Activated B cell treated with CpG ODN at 0.5 μM for 24 hours (primary cell): ENCODE measurements at regions not wholly inside any gene's neighbourhood (a gene's known extent, or its start where the extent isn't known, plus 50 kb on each side); places are given as distances from the start of the nearest gene placed in this dataset.

Source experiments
- ATAC-seq: fragments of 200-7000 bp; cut with Tn5 transposase; one replicate; pipeline ENCODE4 v1.10.0; 2021; ENCODE audit warnings: low read depth, mild to moderate bottlenecking, moderate library complexity
- CTCF ChIA-PET: fragments of 350-600 bp; sonication (Branson Sonifier 250); formaldehyde crosslinking; loops from one replicate; lab custom pipeline; 2021; ENCODE audit warnings: antibody characterized with exemption; lab: Charles Lee
- POLR2A ChIA-PET: fragments of 350-600 bp; sonication (Branson Sonifier 250); formaldehyde crosslinking; loops from one replicate; lab custom pipeline; 2021; ENCODE audit warnings: antibody characterized with exemption; lab: Charles Lee
- DNase-seq: peaks from one replicate; pipeline ENCODE4 v3.0.0; 2022
- H3K27ac Mint-ChIP-seq: one replicate; pipeline ENCODE4 v1.8.0; 2020; ENCODE audit warnings: mixed read lengths
- H3K27me3 Mint-ChIP-seq: one replicate; pipeline ENCODE4 v1.8.0; 2021; ENCODE audit warnings: mixed read lengths
- H3K36me3 Mint-ChIP-seq: one replicate; pipeline ENCODE4 v1.8.0; 2021; ENCODE audit warnings: low read depth, mixed read lengths
- H3K4me1 Mint-ChIP-seq: one replicate; pipeline ENCODE4 v1.8.0; 2021; ENCODE audit warnings: mixed read lengths
- H3K4me3 Mint-ChIP-seq: one replicate; pipeline ENCODE4 v1.8.0; 2020; ENCODE audit warnings: mild to moderate bottlenecking, mixed read lengths
- H3K9me3 Mint-ChIP-seq: one replicate; pipeline ENCODE4 v1.8.0; 2020; ENCODE audit warnings: mixed read lengths
- intact Hi-C: fragments of 100-400 bp; cut with micrococcal nuclease; formaldehyde crosslinking; loops from one replicate; pipeline ENCODE4 v1.15.1; 2024
- TF ChIP-seq, protein P1 (sequence below): fragments of 200-600 bp; IDR thresholded peaks from one replicate; pipeline ENCODE4 v1.8.0; 2022; ENCODE audit warnings: antibody characterized with exemption, mild to moderate bottlenecking

DNA sequence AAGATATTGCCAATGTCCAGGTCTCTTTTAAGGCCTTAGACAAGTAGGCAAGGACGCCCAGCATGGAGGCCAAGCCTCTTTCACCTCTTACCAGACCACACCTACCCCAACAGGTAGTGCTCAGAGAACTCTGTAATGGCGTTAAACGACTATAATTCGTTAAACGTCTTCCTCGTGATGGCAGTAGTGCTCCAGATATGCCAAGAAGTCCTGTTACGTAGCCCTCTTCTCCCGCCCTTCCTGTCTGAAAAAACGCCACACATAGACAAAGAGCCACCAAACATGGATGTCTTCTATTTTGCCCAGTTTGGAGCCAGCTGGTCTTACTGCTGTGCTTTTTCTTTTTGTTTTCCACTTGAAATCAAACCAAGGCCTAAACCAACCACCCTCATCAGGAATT lies 190.7 kb downstream of the OR13H1 start:
- ATAC-seq: no peak

DNA sequence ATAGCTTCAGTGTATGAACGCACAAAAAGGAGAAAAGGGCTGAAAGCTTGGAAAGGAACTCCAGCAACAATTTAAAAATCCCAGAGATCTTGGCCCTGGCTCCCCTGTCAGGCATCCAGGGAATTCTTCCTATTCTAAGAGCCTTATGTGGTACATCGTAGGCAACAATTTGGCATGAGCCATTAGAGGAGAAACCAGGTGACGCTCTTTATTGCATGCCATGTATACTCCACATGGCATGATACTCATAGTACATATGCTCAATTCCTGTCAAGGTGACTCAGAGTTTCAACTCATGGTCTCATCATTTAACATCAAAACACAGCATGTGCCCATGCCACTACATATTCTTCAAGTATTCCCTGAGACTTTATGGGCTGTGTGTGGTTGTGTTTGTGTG lies 191.3 kb downstream of the OR13H1 start:
- DNase-seq (no peak), ATAC-seq (no peak)
- H3K36me3 Mint-ChIP-seq: no peaks in the 10 kb centered on the region
- no peaks in the 10 kb centered on the region for H3K9me3 Mint-ChIP-seq
- no peak overlapping the region for H3K27ac Mint-ChIP-seq
- ChIA-PET POLR2A (no interaction called here), CTCF (no interaction called here)
- intact Hi-C loops: no loop called here
- H3K4me1 Mint-ChIP-seq: no peaks in the 10 kb centered on the region
- no peaks in the 10 kb centered on the region for H3K27me3 Mint-ChIP-seq
- TF ChIP-seq, protein P1, sequence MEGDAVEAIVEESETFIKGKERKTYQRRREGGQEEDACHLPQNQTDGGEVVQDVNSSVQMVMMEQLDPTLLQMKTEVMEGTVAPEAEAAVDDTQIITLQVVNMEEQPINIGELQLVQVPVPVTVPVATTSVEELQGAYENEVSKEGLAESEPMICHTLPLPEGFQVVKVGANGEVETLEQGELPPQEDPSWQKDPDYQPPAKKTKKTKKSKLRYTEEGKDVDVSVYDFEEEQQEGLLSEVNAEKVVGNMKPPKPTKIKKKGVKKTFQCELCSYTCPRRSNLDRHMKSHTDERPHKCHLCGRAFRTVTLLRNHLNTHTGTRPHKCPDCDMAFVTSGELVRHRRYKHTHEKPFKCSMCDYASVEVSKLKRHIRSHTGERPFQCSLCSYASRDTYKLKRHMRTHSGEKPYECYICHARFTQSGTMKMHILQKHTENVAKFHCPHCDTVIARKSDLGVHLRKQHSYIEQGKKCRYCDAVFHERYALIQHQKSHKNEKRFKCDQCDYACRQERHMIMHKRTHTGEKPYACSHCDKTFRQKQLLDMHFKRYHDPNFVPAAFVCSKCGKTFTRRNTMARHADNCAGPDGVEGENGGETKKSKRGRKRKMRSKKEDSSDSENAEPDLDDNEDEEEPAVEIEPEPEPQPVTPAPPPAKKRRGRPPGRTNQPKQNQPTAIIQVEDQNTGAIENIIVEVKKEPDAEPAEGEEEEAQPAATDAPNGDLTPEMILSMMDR: no peak
- no peak overlapping the region for H3K4me3 Mint-ChIP-seq

More for the DNA sequence above, 190.7 kb downstream of the OR13H1 start:
- Mint-ChIP-seq H3K9me3 (no peaks in the 10 kb centered on the region), H3K4me1 (no peaks in the 10 kb centered on the region), H3K36me3 (no peaks in the 10 kb centered on the region), H3K4me3 (no peak overlapping the region), H3K27ac (no peak overlapping the region), H3K27me3 (no peaks in the 10 kb centered on the region)
- ChIA-PET CTCF (no interaction called here), POLR2A (no interaction called here)
- TF ChIP-seq, protein P1: no peak
- intact Hi-C loops: no loop called here
- DNase-seq: no peak

DNA sequence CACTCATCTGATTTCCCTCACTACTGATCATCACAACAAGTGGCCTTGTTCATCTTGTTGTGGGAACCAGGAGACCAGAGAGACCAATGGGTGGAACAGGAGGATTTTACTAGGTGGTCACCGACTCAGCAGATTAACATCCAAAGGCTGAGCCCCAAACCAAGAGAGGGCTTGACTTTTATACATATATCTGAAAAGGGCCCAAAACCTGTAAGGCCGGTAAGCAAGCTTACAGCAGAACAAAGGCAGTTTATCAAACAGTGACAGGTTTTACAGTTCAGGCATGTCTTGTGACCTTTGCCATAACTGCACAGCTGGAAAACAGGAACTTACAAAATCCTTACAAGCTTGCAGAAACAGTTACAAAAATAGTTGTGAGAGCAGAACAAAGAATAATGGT lies 195.9 kb downstream of the OR13H1 start:
- CTCF ChIA-PET: no interaction called here
- TF ChIP-seq, protein P1: no peak
- Mint-ChIP-seq H3K9me3 (peaks cover 3% of the 10 kb centered on the region), H3K4me3 (no peak overlapping the region), H3K27me3 (no peaks in the 10 kb centered on the region), H3K36me3 (peaks cover 8% of the 10 kb centered on the region), H3K27ac (no peak overlapping the region), H3K4me1 (no peaks in the 10 kb centered on the region)
- ATAC-seq (no peak), DNase-seq (no peak)
- POLR2A ChIA-PET: no interaction called here
- intact Hi-C loops: no loop called here

DNA sequence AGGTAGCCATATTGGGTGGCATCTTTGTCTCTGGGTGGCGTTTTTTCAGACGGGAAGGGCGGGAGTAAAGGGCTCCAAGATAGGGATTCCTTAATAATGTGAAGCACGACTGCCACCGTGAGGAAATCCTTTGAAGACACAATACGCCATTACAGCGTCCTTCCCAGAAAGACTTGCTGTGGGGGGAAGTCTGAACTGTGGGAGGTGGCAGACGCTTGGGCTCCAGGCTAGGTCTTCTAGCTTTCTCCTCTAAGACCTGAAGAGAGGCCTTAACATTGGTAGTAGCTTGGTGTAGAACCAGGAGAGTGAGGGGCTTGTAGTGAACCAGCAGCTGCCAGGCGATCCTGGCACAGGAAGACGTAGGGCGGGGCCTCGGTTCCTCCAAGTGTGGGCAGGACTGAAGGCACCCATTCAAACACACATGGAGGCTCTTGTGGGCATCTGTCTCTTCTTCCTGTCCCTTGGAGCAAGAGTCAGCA lies 197.3 kb downstream of the OR13H1 start:
- TF ChIP-seq, protein P1: no peak
- Mint-ChIP-seq H3K9me3 (peaks cover 3% of the 10 kb centered on the region), H3K4me3 (no peak overlapping the region), H3K27ac (no peak overlapping the region), H3K27me3 (no peaks in the 10 kb centered on the region), H3K4me1 (no peaks in the 10 kb centered on the region), H3K36me3 (peaks cover 8% of the 10 kb centered on the region)
- intact Hi-C loops: no loop called here
- CTCF ChIA-PET: no interaction called here
- POLR2A ChIA-PET: no interaction called here
- ATAC-seq (no peak), DNase-seq (no peak)

DNA sequence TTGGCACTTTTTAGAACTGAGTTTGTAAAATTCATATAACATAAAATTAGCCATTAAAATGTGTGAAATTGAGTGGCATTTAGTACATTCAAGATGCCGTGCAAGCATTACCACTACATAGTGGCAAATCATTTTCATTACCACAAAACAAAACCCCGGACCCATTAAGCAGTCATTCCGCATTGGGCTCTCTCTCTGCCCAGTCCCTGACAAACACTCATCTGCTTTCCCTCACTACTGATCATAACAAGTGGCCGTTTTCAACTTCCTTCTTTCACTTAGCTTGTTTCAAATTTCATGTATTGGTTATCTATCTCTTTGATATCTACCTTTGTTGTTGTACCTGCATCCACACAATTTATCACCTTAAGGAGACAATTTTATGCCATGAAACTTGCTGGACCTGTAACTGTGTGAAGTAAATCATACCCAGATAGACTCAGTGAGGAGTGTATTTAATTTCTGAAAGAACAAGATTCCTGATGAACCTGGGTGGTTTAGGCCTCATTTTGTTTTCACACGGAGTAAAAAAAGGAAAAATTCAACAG lies 202.1 kb downstream of the OR13H1 start:
- ChIA-PET POLR2A (no interaction called here), CTCF (no interaction called here)
- TF ChIP-seq, protein P1: no peak
- ATAC-seq: no peak
- intact Hi-C loops: no loop called here
- H3K27ac Mint-ChIP-seq: no peak overlapping the region
- no peaks in the 10 kb centered on the region for H3K9me3 Mint-ChIP-seq
- no peak for DNase-seq
- no peaks in the 10 kb centered on the region for H3K27me3 Mint-ChIP-seq
- no peak overlapping the region for H3K4me3 Mint-ChIP-seq
- H3K4me1 Mint-ChIP-seq: no peaks in the 10 kb centered on the region
- peaks cover 7% of the 10 kb centered on the region for H3K36me3 Mint-ChIP-seq
